Breast epithelium (tissue), 3 donors: ENCODE measurements at regions not wholly inside any gene's neighbourhood (a gene's known extent, or its start where the extent isn't known, plus 50 kb on each side); places are given as distances from the start of the nearest gene placed in this dataset.

ENCODE experiments used
- CTCF ChIP-seq, 3 donors: fragments of 450-650 bp; IDR thresholded peaks; one replicate each; pipeline ENCODE4 v1.5.1; 2016 to 2017; ENCODE audit warnings: antibody characterized with exemption in 3 of 3, mild to moderate bottlenecking in 3 of 3, moderate library complexity in 3 of 3
- POLR2A ChIP-seq: fragments of 450-650 bp; IDR thresholded peaks from one replicate; pipeline ENCODE4 v1.6.1; 2016; ENCODE audit warnings: antibody characterized with exemption, mild to moderate bottlenecking, moderate library complexity
- POLR2AphosphoS5 ChIP-seq, 3 donors: sonication (generic); formaldehyde crosslinking; IDR thresholded peaks; one replicate each; pipeline ENCODE4 v1.6.1; 2017; ENCODE audit warnings: antibody characterized with exemption in 3 of 3

GRCh38 chr18:68478246-68478645 is 236.7 kb downstream of the TMX3 start:
- TF ChIP-seq CTCF (IDR thresholded peaks at IDR 0.05): no peak
- no peak for TF ChIP-seq POLR2A
- TF ChIP-seq POLR2AphosphoS5 (IDR thresholded peaks at IDR 0.05): no peak
